ENCODE measurements at regions not wholly inside any gene's neighbourhood (a gene's known extent, or its start where the extent isn't known, plus 50 kb on each side); places are given as distances from the start of the nearest gene placed in this dataset.
A peak's percentile ranks its signal among the peaks of the same experiment; 100 is the strongest.

DNA sequence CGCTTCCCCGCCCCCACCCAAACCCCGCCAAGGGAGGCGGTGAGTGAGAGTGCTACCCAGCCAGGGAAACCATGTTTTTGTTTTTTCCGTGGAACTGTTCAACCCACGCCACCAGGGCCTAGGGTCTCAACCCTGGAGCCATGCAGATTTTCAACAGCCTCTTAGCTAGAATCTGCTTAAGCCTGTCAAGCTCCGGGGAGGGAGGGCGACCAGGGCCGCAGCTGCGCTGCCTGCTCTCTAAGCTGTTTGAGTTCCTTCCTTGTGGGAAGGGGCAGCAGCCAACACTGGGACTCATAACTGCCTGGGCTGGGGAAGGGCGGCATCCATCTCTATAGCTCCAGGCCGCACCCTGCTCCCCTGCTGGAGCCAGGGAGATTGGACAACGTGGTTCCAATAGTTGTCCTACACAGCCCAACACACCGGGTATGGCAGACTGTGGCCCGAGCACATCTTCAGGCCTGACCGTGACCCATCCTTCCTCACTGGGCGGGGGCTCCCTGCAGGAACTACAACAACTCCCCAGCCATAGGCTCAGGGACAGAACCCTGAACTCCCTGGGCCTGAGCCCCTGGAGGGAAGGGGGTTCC, 1065.7 kb upstream of the MANEA start:
- DNase-seq: no peak

DNA sequence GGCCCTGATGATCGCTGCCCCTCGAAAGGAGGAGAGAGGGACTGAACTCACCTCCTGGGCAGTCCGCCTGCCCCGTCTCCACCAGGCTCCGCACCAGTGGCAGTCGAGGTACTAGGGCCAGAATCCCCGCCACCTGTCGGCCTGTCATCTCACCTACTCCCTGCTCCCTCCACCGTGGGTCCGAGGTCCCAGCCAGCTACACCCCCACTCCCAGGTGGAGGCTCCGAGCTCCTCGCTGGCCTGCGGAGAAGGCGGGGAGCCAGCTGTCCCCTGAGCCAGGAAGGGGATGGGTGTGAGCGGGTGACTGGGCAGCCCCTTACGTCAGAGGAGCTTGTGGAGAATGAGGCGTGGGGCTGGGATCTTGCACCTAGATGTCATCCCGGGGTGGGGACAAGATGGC, 1066.5 kb upstream of the MANEA start:
- DNase-seq: no peak

DNA sequence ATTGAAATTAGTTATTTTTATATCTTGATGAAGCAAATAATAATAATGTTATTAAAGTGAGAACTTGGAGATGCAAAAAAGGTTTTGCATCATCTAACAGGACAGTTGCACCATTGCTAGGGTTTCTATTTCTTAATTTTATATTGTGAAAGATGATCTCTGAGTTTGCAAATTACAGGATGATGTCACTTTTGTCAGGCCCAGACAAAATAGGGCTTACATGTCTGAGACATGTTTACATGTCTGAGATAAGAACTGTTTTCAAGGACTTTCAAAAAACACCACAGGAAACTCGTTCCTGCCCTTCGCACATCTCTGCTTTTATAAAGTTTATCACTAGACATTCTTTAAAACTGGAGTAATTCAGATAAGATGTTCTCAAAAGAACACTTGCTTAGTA, 1075.8 kb upstream of the MANEA start:
- DNase-seq: no peak

DNA sequence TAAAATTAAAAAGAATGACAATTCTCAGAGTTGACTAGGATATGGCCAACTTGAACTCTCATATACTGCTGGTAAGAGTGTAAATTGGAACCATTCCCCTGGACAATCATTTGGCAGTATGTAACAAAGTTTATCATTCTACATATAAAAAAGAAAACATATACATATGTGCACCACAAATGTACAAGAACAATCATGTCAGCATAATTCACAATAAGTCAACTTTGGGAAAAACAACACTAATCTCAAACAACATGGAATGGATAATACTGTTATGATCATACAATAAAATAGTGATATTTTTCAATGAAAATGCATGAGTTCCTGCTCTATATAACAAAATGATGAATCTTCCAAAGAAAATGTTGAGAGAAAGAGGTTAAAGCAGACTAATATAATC, 1078.7 kb upstream of the EPHA7 start:
- no peak for DNase-seq

DNA sequence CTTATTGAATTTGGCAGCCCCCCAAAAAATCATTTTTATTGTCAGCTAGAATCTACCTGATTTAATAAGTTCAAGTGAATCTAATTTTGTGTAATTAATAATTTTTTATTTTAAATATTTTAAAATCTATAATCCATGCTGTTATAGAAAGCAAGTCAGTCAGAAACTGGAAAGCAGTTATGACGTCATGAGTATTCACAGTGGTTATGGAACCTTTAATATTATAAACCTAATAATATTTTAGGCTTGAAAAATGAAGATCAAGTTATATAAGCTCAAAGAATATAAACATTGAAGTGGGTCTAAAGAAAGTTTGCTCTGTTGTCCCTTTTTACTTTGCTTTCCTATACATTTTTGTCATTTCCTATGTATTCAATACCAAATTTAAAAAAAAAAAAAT, 1075.1 kb upstream of the EPHA7 start:
- DNase-seq: no peak

DNA sequence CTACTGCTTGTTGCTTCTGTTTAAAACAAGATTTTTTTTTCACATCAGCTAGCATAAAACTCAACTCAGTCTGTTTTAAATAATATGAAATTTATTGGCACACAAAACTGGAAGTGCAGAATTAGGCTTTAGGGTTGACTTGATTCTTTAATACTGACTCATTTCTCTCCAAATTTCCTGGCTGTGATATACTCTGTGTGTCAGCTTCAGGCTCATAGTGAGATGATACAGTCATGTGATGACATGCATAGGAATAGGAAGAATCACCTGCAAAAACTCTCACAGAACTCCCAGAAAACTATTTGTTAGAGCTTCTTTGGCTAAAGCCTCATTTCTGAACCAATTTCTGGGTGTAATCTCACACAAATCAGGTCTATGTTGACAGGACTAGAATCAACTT, 1068.0 kb upstream of the EPHA7 start:
- DNase-seq: no peak

DNA sequence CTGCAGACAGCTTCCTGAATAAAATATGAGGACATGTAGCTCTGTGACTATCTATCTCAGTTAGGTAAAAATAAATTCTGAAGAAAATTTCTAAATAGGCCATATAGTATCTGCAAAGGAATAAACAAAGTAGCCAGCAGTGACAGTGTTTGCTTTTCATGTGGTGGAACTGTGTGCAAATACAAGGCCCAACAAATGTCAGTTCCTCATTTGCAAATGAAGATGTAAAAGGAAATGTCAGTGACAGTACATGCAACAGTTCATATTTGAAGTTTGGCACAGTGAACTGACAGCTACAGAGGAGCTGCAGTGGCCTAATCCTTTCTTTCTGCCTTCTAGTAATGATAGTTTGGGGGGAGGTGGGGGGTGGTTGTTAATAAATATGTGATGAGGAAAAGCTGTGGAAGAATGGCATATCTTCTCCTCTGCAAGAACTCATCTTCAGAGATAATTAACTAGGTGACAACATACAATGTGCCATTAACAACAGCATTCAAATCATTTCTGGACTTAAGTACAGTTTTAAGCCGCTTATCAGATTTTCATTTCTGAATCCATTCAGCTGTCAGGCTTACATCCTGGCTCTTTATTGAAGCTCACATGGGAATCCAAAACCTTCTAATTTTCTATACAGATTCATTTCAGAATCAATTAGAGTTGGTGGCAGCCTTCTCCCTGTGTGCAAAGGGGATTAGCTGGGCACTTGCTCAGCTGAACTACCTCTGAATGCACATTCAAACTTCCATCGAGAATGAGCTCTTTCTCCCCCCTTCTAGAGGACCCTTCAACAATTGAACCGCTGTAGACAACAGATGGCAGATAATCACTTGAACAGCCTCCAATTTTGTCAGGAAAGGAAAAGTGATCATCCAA, 1059.0 kb upstream of the EPHA7 start:
- DNase-seq: peak; percentile 67

DNA sequence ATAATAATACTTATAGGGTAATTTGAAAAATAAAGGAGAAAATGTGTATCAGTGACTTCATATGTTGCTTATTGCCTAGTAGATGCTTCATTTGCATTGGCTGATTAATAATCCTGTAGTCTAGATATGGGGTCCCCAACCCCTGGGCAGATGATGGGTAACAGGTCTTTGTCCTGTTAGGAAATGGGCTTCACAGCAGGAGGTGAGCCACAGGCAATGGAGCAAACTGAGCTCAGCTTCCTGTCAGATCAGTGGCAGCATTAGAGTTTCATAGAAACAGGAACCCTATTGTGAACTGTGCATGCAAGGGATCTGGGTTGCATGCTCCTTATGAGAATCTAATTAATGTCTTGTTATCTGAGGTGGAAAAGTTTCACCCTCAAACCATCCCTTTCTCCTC, 1049.5 kb upstream of the EPHA7 start:
- DNase-seq: no peak

DNA sequence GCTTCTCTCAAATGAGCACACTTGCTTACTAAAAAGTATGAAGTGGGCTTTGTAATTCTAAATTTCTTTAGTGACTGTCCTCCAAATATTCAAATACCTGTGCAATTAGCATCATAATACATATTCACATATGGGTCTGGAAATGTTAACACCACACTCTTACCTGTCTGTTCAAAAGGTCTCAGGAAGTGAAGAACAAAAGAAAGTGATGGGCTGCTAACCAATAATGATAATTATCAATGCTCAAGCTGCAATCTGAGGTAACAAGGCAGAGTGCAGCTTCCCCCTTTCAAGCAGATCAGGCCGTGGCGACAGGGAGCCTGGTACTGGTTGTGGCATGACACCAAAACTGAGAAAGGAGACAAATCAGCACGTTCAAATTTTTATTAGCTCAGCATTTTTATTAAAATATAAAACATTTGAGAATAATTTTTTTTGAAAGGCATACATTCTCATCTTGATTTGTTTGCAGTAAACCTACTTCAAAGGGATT, 1044.7 kb upstream of the EPHA7 start:
- DNase-seq: no peak

DNA sequence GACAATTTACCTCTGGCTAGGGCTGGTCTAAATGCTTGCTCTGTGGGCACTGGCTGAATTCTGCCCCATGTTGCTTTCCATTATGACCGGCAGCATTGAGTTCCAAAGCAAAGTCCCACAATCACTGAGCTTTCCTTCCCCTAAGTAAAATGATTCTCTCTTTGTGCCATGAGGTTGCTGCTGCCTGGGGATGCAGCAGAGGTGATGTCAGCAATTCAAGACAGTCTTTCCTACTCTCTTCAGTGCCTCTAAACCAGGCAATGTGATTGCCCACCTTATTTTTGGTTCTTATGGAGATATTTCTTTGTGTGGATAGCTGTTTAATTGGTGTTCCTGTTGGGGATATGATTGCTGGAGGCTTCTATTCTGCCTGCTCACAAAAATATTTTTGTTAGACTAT, 1043.9 kb upstream of the EPHA7 start:
- DNase-seq: no peak

DNA sequence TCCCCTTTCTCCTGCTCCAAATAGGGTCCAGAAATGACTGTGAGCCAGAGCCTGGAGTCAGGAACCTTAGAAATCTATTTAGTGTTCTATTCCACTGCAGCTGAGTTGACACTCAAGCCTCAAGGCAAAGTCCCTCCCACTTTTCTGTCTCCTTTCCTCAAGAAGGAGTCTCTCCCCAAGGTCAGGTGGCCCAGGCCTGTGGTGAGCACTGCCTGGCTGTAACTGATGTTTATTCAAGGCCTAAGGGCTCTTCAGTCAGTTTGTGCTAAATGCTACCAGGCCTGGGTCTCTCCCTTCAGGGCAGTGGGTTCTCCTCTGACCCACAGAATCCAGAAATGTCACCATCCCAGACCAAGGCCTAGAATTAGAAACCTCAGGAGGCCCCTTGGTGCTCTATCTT, 1042.9 kb upstream of the EPHA7 start:
- DNase-seq: no peak

DNA sequence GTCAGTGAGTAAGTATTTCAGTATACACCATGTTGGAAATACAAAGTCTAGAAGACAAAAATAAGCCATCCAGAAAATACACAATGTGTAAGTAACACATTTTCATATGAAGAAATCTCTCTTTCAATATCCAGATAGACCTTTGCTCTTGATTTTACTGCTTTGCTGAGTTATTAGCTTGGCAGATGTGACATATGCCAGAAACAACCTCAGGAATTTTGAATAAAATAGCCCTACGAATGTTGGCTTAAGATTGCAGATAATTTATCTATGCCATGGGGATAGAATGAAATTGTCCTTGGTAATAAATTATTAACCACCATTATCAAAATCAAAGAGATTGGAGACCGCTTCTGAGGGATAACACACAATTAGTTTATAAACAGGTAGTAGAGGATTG, 1036.9 kb upstream of the EPHA7 start:
- DNase-seq: no peak

DNA sequence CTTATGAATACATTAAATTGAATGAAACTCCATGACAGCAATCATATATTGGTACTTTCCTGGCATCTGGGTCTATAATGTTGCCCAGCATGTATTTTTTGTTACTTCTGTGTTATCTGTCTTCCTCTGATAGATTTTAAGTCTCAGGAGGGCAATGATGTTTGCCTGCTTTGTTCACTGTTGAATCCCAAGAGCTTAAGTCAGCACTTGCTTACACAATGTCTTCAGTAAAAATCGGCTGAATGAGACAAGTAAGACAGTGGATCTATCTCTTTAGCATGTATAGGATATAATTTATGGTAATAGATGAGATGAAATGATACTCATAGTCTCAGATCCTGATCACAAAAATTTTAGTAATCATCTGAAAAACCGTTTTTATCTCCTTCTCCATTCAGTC, 1034.9 kb upstream of the EPHA7 start:
- DNase-seq: no peak

DNA sequence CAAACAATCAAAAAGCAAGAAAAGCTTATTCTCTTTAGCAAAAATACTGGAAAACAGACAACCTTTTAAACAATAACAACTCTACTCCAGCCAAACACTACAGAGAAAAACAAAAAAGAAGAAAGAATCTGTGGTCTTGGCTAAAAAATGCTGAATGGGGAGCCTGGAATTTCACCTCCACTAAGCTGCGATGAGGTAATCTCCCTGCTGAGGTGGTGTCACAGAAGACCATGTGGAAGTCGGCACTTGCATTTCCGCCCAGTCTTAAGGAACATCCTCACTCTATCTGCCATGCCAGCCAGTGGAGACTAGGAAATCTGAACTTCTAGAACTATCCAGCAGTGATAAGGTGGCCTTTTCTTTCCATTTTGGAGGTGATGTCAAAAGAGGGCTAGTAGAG, 1026.8 kb upstream of the EPHA7 start:
- no peak for DNase-seq

DNA sequence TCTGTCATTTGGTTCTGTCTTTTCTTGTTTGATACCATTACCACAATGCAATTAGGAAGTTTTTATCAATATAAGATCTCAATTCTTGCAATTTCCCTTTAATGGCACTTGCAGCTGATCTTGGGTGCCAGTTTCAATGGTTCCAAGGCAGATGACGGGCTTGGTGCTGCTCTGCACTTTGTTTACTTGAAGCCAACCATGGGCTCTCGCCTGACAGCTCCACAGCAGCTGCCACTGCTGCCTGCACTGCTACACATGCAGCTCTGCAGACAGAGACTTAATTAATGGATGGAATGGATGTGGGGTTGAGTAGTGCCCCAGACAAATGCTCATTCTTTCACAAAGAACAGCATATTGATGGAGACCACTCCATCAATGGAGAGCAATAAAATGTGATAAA, 1024.3 kb upstream of the EPHA7 start:
- no peak for DNase-seq

DNA sequence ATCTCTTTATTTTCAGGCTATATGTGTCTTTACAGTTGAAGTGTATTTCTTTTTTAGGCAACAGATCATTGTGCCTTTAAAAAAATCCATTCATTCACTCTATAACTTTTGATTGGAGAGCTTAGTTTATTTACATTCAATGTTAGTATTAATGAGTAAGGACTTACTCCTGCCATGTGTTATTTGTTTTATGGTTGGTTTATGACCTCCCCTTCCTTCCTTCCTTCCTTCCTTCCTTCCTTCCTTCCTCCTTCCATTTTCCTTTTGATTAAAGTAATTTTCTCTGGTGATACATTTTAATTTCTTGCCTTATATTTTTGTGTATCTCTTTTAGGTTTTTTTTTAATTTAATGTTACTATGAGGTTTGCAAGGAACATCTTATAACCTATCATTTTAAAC, 1005.3 kb upstream of the EPHA7 start:
- no peak for DNase-seq

DNA sequence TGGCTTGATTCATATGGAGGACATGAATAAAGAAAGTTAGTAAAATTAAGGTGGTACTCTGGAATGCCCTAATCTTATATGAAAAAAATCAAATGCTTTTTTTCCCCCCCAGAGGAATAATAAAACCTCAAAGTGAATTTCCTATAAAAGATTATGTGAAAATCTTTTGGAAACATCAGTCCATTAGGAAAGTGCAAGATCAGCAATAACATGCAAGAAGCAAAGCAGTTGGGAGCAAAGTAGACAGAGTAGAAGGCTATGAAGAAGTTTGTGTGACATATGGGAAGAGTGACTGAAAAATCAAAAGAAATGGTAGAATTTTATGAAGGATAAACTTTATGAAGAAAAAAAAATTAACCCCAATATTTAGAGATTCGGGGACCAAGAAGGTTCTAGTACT, 998.0 kb upstream of the EPHA7 start:
- no peak for DNase-seq

DNA sequence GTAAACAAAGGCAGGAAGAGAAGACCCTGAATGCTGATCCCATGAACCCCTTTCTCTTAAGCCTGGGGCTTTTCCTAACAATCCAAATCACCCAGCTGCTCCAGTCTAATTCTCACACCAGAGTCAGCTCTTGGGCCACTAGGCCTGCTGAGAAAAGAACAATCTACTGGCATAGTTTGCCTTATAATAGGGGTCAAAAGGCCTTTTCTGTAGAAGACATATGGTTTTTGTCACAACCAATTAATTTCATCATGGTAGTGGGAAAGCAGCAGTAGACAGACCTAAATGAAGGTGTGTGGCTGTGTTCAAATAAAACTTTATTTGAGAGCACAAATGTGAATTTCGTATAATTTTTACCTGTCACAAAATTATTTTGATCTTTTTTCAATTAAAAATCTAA, 994.7 kb upstream of the EPHA7 start:
- peak; percentile 76 for DNase-seq

DNA sequence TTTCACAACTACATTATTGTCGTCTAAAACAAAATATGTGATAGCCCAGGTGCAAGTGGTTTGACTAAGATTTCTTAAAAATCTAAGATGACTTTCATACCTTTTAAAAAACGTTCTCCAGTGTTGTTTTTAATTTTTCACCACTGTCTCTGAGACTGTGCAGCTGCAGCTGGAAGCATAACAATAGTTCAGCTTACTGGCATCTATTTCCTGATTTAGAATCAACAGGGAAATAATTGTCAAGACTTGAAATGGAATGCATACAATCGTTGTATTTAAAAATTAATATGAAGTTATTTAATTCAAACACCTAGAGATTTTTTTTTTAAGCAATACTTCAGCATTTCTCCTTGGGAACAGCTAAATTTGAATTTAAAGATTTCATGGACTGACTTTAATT, 982.0 kb upstream of the EPHA7 start:
- no peak for DNase-seq

DNA sequence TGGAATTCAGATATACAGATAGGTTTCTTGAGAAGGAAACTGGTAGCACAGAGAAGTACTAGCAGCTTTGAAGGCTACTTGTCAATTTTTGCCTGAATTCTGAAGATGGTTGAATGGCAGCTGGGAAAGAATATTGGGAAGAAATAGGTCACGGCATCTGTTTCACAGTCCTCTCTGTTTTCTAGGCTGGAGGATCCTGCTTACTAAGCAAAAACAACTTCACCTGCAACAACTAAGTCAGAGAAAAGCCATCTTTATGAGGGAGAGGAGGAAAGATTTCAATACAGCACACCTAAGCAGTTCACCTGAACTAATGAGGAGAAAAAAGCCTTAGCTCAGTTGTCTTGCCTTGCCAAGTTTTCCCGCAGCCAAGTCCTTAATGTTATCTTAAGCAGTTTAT, 975.5 kb upstream of the EPHA7 start:
- no peak for DNase-seq

DNA sequence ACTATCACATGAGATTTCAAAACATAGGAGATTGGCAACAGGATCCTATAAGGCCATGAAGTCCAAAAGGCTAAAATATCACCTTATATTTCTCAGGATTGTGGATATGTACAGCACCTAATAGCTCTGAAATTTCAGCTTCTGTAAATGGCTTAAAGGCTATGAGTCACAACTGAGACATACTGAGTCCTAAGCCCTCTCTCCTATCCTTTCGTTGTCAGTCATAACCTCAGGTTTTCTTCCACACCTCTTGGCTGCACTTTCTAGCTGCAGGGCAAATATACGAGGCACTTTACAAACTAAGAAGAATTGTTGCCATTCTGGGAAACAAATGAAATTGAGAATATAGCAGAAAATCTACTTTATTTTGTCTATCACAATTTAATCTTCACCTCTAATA, 969.9 kb upstream of the EPHA7 start:
- DNase-seq: no peak

DNA sequence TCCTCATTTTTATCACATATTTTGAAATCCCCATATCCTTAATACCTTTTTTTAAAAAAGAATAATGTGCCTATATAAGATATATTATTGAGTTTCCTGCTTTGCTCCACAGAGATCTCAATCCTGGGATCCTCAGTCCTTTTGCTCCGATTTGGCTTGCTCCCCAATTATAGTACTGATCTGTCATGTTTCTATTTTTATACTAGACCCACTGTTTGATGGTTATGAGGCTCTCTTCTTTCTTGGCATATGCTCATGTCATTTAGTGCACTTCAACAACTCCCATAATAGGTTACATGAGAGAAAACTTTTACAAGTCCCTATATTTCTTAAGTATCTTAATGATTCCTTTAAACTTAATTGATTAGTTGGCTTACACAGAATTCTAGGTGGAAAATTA, 958.5 kb upstream of the EPHA7 start:
- DNase-seq: no peak

DNA sequence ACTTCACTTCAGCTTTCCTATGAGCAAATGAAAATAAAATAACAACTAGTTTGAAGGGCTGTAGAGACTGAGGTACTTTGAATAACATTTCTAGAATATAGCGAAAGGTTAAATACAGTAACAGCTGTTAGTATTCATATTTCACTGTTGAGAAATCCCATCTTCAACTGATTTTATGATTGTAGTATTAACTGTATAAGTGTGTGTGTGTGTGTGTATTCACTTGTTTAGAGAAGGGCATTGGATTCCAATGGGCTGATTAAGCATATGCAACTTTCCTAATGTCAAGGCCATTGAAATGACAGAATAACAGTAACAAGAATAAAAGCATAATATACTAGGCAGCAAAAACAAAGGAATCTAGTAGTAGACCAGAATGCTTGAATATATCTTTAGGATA, 957.5 kb upstream of the EPHA7 start:
- DNase-seq: no peak

DNA sequence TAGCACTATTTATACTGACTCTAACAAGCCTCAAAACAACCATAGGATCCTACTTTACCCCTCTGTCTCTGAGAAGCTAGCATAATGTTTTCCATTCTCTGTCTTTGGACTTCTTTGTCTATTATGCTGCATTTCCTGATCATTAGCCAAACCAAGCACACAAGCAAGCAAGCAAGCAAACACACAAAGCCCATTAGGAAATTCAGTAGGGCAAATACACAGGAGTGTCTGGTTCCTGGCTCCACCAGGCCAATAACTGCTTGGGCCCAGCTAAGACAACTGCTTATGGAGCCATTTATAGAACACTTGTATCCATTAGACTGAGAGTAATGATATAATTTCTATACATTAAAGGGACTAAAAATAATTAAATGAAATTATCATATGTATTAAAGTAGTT, 952.9 kb upstream of the EPHA7 start:
- DNase-seq: no peak

DNA sequence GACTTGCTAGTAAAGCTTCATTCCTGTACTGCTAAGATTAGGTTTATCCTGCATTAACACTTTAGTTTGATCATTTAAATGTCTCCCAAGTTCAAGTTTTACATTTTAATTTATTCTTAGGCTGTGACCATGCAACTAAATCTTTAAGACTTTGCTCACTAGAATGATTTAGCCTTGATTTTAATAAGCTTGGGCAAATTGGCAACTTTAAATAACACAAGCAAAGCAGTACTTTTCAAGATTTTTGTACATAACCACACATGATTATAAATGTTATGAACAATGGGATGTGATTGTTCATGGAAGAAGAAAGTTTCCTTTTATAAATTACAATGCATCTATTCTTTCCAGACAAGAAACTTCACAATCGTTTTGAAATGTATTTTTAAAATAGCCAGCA, 948.0 kb upstream of the EPHA7 start:
- DNase-seq: no peak

Measured in eye (tissue), 1 donor.